Neural cell (in vitro differentiated cells): ENCODE measurements at regions not wholly inside any gene's neighbourhood (a gene's known extent, or its start where the extent isn't known, plus 50 kb on each side); places are given as distances from the start of the nearest gene placed in this dataset.

Source experiments
- H2AFZ ChIP-seq: fragments of 200-600, 300-800 bp; sonication (generic), shearing (Covaris generic); 2 replicates; pipeline ENCODE4 v1.6.0; 2014; ENCODE audit warnings: low read depth, mild to moderate bottlenecking, antibody characterized with exemption, low read length, moderate library complexity
- H3F3A ChIP-seq: fragments of 200-600 bp; shearing (Covaris generic); 2 replicates; pipeline ENCODE4 v1.6.1; 2016; ENCODE audit warnings: mild to moderate bottlenecking, moderate library complexity, mixed read lengths, antibody characterized with exemption, low read length; ENCODE audit not compliant: insufficient read depth, poor library complexity, severe bottlenecking
- H3K27ac ChIP-seq: fragments of 200-600, 300-800 bp; sonication (generic), shearing (Covaris generic); 2 replicates; pipeline ENCODE4 v1.5.1; 2014; ENCODE audit warnings: mild to moderate bottlenecking, low read length, moderate library complexity
- H3K27me3 ChIP-seq: fragments of 300-800, 200-600 bp; sonication (generic), shearing (Covaris generic); 2 replicates; pipeline ENCODE4 v1.6.0; 2014; ENCODE audit warnings: mild to moderate bottlenecking, low read depth, low read length, moderate library complexity; ENCODE audit not compliant: insufficient read depth
- H3K36me3 ChIP-seq: fragments of 300-800, 200-600 bp; sonication (generic), shearing (Covaris generic); 2 replicates; pipeline ENCODE4 v1.5.1; 2014; ENCODE audit warnings: mild to moderate bottlenecking, antibody characterized with exemption, low read length, moderate library complexity; ENCODE audit not compliant: insufficient read depth
- H3K4me2 ChIP-seq: fragments of 300-800, 200-600 bp; sonication (generic), shearing (Covaris generic); 2 replicates; pipeline ENCODE4 v1.6.0; 2014; ENCODE audit warnings: mild to moderate bottlenecking, low read length
- H3K4me3 ChIP-seq: fragments of 300-800, 200-600 bp; sonication (generic), shearing (Covaris generic); 2 replicates; pipeline ENCODE4 v1.5.1; 2014; ENCODE audit warnings: mild to moderate bottlenecking, low read length, moderate library complexity
- H3K79me2 ChIP-seq: fragments of 200-600 bp; shearing (Covaris generic); replicated peaks from 2 replicates; pipeline ENCODE4 v1.6.0; 2014; ENCODE audit warnings: mild to moderate bottlenecking, low read length, moderate library complexity; ENCODE audit not compliant: insufficient read depth
- H3K9ac ChIP-seq: fragments of 300-800, 200-600 bp; sonication (generic), shearing (Covaris generic); 2 replicates; pipeline ENCODE4 v1.6.1; 2016; ENCODE audit warnings: mild to moderate bottlenecking, low read length, mixed read lengths
- H3K9me2 ChIP-seq: fragments of 200-600 bp; shearing (Covaris generic); 2 replicates; pipeline ENCODE4 v1.6.1; 2016; ENCODE audit warnings: mild to moderate bottlenecking, low read length, mixed read lengths; ENCODE audit not compliant: insufficient read depth
- H3K9me3 ChIP-seq: fragments of 200-600, 300-800 bp; sonication (generic), shearing (Covaris generic); 2 replicates; pipeline ENCODE4 v1.6.1; 2016; ENCODE audit warnings: mild to moderate bottlenecking, mixed run types, low read length, moderate library complexity, mixed read lengths
- H4K20me1 ChIP-seq: fragments of 200-600 bp; shearing (Covaris generic); 2 replicates; pipeline ENCODE4 v1.6.1; 2016; ENCODE audit warnings: mild to moderate bottlenecking, mixed run types; ENCODE audit not compliant: insufficient read depth
- EP300 ChIP-seq: fragments of 450-650 bp; conservative IDR thresholded peaks from 2 replicates; pipeline ENCODE4 v1.6.1; 2014; ENCODE audit warnings: antibody characterized with exemption, mild to moderate bottlenecking, moderate library complexity; ENCODE audit not compliant: poor library complexity, severe bottlenecking
- EZH2 ChIP-seq: fragments of 200-600, 300-800 bp; shearing (Covaris generic), sonication (generic); IDR thresholded peaks from 2 replicates; pipeline ENCODE4 v1.6.1; 2014; ENCODE audit warnings: antibody characterized with exemption, low read length, borderline replicate concordance, mild to moderate bottlenecking; ENCODE audit not compliant: insufficient read depth, poor library complexity, severe bottlenecking
- MXI1 ChIP-seq: fragments of 450-650 bp; conservative IDR thresholded peaks from 2 replicates; pipeline ENCODE4 v1.6.1; 2014; ENCODE audit warnings: antibody characterized with exemption, mild to moderate bottlenecking; ENCODE audit not compliant: poor library complexity, severe bottlenecking
- POLR2AphosphoS5 ChIP-seq: IDR thresholded peaks from 2 replicates; pipeline ENCODE4 v1.6.1; 2012
- RAD21 ChIP-seq: fragments of 450-650 bp; conservative IDR thresholded peaks from 2 replicates; pipeline ENCODE4 v1.6.1; 2014; ENCODE audit warnings: antibody characterized with exemption, mild to moderate bottlenecking, moderate library complexity
- SMC3 ChIP-seq: fragments of 450-650 bp; conservative IDR thresholded peaks from 2 replicates; pipeline ENCODE4 v1.6.1; 2014; ENCODE audit warnings: antibody characterized with exemption, mild to moderate bottlenecking, moderate library complexity; ENCODE audit not compliant: poor library complexity
- TAF1 ChIP-seq: IDR thresholded peaks from 2 replicates; pipeline ENCODE4 v1.6.1; 2012; ENCODE audit warnings: low read depth
- TF ChIP-seq, protein P1 (sequence below): fragments of 450-650 bp; IDR thresholded peaks from 2 replicates; pipeline ENCODE4 v1.5.1; 2014; ENCODE audit warnings: antibody characterized with exemption, mild to moderate bottlenecking, moderate library complexity; ENCODE audit not compliant: poor library complexity, severe bottlenecking
- TF ChIP-seq, protein P2 (sequence below): IDR thresholded peaks from 2 replicates; pipeline ENCODE4 v1.6.1; 2012; ENCODE audit warnings: borderline replicate concordance

DNA sequence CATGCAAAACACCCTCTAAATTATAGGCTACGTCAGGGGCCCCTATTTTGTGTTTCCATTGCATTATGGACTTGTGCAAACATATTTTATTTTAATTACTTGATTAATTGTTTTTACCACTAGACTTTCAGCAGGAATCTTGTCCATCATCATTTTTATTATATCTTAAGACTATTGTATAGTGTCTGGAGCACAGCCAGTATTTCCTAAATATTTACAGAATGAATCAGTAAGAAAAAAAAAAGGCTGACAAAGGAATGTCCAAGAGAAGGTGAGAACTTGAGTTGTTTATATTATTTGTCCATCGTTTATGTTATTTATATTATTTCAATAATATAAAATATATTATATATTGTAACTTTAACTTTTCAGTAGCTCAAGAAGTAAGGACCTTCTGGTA is 664.7 kb downstream of the SLC6A15 start:
- no peak overlapping the region for H3K9ac ChIP-seq
- H2AFZ ChIP-seq: no peak overlapping the region
- no peaks in the 10 kb centered on the region for H3K79me2 ChIP-seq
- no peaks in the 10 kb centered on the region for H3K9me3 ChIP-seq
- H3K27ac ChIP-seq: no peak overlapping the region
- no peaks in the 10 kb centered on the region for H3K36me3 ChIP-seq
- no peaks in the 10 kb centered on the region for H3K9me2 ChIP-seq
- no peaks in the 10 kb centered on the region for H3K27me3 ChIP-seq
- TF ChIP-seq, protein P1, sequence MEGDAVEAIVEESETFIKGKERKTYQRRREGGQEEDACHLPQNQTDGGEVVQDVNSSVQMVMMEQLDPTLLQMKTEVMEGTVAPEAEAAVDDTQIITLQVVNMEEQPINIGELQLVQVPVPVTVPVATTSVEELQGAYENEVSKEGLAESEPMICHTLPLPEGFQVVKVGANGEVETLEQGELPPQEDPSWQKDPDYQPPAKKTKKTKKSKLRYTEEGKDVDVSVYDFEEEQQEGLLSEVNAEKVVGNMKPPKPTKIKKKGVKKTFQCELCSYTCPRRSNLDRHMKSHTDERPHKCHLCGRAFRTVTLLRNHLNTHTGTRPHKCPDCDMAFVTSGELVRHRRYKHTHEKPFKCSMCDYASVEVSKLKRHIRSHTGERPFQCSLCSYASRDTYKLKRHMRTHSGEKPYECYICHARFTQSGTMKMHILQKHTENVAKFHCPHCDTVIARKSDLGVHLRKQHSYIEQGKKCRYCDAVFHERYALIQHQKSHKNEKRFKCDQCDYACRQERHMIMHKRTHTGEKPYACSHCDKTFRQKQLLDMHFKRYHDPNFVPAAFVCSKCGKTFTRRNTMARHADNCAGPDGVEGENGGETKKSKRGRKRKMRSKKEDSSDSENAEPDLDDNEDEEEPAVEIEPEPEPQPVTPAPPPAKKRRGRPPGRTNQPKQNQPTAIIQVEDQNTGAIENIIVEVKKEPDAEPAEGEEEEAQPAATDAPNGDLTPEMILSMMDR: no peak
- no peak for TF ChIP-seq MXI1
- no peak for TF ChIP-seq RAD21
- no peak for TF ChIP-seq SMC3
- TF ChIP-seq, protein P2, sequence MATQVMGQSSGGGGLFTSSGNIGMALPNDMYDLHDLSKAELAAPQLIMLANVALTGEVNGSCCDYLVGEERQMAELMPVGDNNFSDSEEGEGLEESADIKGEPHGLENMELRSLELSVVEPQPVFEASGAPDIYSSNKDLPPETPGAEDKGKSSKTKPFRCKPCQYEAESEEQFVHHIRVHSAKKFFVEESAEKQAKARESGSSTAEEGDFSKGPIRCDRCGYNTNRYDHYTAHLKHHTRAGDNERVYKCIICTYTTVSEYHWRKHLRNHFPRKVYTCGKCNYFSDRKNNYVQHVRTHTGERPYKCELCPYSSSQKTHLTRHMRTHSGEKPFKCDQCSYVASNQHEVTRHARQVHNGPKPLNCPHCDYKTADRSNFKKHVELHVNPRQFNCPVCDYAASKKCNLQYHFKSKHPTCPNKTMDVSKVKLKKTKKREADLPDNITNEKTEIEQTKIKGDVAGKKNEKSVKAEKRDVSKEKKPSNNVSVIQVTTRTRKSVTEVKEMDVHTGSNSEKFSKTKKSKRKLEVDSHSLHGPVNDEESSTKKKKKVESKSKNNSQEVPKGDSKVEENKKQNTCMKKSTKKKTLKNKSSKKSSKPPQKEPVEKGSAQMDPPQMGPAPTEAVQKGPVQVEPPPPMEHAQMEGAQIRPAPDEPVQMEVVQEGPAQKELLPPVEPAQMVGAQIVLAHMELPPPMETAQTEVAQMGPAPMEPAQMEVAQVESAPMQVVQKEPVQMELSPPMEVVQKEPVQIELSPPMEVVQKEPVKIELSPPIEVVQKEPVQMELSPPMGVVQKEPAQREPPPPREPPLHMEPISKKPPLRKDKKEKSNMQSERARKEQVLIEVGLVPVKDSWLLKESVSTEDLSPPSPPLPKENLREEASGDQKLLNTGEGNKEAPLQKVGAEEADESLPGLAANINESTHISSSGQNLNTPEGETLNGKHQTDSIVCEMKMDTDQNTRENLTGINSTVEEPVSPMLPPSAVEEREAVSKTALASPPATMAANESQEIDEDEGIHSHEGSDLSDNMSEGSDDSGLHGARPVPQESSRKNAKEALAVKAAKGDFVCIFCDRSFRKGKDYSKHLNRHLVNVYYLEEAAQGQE: no peak
- TF ChIP-seq EP300: no peak
- TF ChIP-seq TAF1: no peak
- no peak for TF ChIP-seq POLR2AphosphoS5
- no peak for TF ChIP-seq EZH2
- H3K4me2 ChIP-seq: no peak overlapping the region
- no peak overlapping the region for H3K4me3 ChIP-seq
- H4K20me1 ChIP-seq: no peaks in the 10 kb centered on the region
- no peaks in the 10 kb centered on the region for H3F3A ChIP-seq

DNA sequence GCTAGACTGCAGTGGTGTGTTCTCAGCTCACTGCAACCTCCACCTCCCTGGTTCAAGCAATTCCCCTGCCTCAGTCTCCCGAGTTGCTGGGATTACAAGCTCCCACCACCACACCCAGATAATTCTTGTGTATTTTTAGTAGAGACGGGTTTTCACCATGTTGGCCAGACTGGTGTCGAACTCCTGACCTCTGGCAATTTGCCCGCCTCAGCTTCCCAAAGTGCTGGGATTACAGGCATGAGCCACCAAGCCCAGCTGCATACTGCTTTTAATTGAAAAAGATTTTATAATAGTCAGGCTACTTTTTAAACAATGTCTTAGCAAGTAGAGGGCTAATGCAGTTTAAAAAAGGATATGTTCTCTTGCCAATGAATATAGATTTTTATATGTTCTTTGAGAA is 668.9 kb downstream of the SLC6A15 start:
- H3K4me2 ChIP-seq: no peak overlapping the region
- H2AFZ ChIP-seq: no peak overlapping the region
- H3K9me2 ChIP-seq: no peaks in the 10 kb centered on the region
- H3K9me3 ChIP-seq: no peaks in the 10 kb centered on the region
- TF ChIP-seq, protein P1: no peak
- TF ChIP-seq MXI1 (no peak), EZH2 (no peak), SMC3 (no peak), TAF1 (no peak), EP300 (no peak), POLR2AphosphoS5 (no peak), RAD21 (no peak)
- TF ChIP-seq, protein P2: no peak
- H3K79me2 ChIP-seq: no peaks in the 10 kb centered on the region
- no peaks in the 10 kb centered on the region for H3K27me3 ChIP-seq
- no peaks in the 10 kb centered on the region for H3K36me3 ChIP-seq
- no peaks in the 10 kb centered on the region for H3F3A ChIP-seq
- no peak overlapping the region for H3K27ac ChIP-seq
- no peak overlapping the region for H3K4me3 ChIP-seq
- no peak overlapping the region for H3K9ac ChIP-seq
- no peaks in the 10 kb centered on the region for H4K20me1 ChIP-seq
